ENCODE measurements at regions not wholly inside any gene's neighbourhood (a gene's known extent, or its start where the extent isn't known, plus 50 kb on each side); places are given as distances from the start of the nearest gene placed in this dataset.

DNA sequence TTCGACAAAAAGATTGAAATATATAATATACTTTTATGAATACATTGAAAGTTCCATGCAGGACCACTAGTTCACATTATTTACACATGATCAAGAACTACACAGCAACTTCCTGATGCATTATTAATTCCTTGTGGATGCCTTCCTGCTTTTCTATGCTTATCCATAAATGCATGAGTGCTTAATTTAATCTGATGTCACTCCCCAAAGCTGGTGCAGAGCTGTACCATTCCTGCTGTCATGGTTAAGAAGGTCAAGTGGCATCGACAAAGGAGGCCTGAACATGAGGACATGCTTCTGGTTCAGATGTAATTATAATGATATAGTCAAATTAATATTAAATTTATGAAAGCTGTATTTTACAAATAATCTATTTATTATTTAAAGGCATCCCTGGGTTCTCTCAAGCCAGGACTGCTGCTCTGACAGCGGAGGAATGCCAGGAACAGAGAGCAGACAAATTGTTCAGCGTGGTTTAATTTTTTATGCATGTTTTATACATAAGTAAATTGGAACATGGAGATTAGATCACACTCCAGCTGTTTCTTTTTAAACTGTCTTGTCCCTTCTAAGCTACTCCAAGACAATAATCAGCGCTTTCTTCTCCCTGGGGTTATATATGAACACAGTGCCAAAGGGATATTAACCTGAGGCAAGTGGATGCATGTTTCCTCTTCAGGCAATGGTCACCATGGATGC, 307.3 kb upstream of the CNTNAP5 start:
- Histone ChIP-seq H3K4me1 (no peaks in the 10 kb centered on the region), H3K27ac (no peak overlapping the region), H3K4me3 (no peak overlapping the region), H3K27me3 (no peaks in the 10 kb centered on the region), H3K36me3 (no peaks in the 10 kb centered on the region), H3K9me3 (no peaks in the 10 kb centered on the region)
- intact Hi-C loops (cut with DNase I), result no loop called here
- no peak for ATAC-seq
- TF ChIP-seq, protein P1, sequence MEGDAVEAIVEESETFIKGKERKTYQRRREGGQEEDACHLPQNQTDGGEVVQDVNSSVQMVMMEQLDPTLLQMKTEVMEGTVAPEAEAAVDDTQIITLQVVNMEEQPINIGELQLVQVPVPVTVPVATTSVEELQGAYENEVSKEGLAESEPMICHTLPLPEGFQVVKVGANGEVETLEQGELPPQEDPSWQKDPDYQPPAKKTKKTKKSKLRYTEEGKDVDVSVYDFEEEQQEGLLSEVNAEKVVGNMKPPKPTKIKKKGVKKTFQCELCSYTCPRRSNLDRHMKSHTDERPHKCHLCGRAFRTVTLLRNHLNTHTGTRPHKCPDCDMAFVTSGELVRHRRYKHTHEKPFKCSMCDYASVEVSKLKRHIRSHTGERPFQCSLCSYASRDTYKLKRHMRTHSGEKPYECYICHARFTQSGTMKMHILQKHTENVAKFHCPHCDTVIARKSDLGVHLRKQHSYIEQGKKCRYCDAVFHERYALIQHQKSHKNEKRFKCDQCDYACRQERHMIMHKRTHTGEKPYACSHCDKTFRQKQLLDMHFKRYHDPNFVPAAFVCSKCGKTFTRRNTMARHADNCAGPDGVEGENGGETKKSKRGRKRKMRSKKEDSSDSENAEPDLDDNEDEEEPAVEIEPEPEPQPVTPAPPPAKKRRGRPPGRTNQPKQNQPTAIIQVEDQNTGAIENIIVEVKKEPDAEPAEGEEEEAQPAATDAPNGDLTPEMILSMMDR (IDR thresholded peaks at IDR 0.05), result no peak
- no peak for DNase-seq

DNA sequence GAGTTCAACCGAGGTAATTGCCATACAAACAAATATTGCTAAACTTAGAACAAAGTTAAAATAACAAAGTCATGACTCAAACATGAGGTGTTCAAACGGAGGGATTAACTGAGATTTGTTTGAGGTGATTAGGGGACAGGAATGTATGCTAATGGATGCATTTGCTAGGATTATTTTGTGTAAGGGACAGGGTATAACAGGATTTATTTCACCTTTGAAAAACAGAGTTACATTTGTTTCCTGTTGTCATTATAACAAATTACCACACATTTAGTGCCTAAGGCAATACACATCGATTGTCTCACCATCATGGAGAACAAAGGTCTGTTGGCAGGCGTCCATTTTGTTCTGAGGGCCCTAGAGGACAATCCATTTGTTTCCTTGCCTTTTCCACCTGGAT, 304.3 kb upstream of the CNTNAP5 start:
- H3K27me3 ChIP-seq, result no peaks in the 10 kb centered on the region
- DNase-seq (no peak), ATAC-seq (no peak)
- no peak overlapping the region for H3K4me3 ChIP-seq
- H3K27ac ChIP-seq, result no peak overlapping the region
- H3K9me3 ChIP-seq, result no peaks in the 10 kb centered on the region
- no peaks in the 10 kb centered on the region for H3K36me3 ChIP-seq
- TF ChIP-seq, protein P1 (IDR thresholded peaks at IDR 0.05), result no peak
- no peaks in the 10 kb centered on the region for H3K4me1 ChIP-seq
- intact Hi-C loops (cut with DNase I), result no loop called here

DNA sequence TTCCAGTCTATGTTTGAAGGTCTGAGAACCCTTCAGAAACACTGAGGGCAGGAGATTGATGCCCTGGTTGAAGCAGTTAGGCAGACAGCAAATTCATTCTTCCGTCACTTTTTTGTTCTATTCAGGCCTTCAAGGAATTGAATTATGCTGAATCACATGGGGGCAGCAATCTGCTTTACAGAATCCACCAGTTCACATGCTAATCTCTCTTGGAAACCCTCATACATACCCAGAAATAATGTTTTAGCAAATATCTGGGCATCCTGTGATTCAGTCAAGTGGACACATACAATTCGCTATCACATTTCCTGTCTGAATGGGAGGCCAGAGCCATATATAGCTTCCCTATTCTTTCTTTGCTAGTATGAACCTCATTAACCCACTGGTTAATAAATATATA, 301.4 kb upstream of the CNTNAP5 start:
- Histone ChIP-seq H3K27ac (no peak overlapping the region), H3K9me3 (no peaks in the 10 kb centered on the region), H3K27me3 (no peaks in the 10 kb centered on the region), H3K4me3 (no peak overlapping the region), H3K4me1 (no peaks in the 10 kb centered on the region), H3K36me3 (no peaks in the 10 kb centered on the region)
- ATAC-seq (no peak), DNase-seq (no peak)
- intact Hi-C loops (cut with DNase I), result no loop called here
- TF ChIP-seq, protein P1 (IDR thresholded peaks at IDR 0.05), result no peak

DNA sequence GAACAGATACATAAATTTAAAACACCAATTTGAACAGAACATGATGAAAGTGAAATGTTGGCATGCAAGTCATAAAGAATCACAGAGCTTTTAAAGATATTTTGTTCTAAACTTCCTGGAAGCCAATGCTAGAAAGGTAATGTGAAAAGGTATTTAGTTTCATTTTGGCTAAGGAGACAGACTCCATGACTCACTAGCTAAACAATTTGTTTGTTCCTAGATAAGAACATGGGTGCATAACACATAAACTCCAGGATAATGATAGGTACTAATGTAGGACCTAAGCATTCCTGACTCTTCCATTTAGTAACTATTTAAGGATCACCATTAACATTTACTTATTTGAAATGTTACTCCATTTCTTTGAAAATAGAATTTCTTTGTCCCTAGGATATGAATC, 292.5 kb upstream of the CNTNAP5 start:
- ATAC-seq, result peak; percentile 52

DNA sequence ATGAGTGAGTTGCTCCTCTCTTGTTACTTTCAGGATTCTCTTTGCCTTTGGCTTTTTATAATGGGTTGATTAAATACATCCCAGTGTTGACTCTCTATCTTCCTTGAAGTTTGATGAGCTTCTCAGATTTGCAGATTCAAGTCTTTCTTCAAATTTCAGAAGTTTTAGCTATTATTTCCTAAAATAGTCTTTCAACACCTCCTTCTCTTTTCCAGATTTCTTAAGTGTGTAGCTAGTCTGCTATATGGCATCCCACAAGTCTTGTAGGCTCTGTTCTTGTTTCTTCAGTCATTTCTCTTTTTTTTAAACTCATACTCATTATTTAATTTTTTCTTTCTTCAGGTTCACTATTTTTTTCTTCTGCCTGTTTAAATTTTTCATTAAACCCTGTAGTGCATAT, 287.7 kb upstream of the CNTNAP5 start:
- H3K4me3 ChIP-seq, result no peak overlapping the region
- TF ChIP-seq, protein P1 (IDR thresholded peaks at IDR 0.05), result no peak
- no peaks in the 10 kb centered on the region for H3K9me3 ChIP-seq
- no peaks in the 10 kb centered on the region for H3K36me3 ChIP-seq
- DNase-seq, result no peak
- ATAC-seq, result no peak
- H3K4me1 ChIP-seq, result no peaks in the 10 kb centered on the region
- H3K27ac ChIP-seq, result no peak overlapping the region
- intact Hi-C loops (cut with DNase I), result no loop called here
- no peaks in the 10 kb centered on the region for H3K27me3 ChIP-seq

More for the DNA sequence above, 292.5 kb upstream of the CNTNAP5 start:
- intact Hi-C loops (cut with DNase I), result no loop called here
- TF ChIP-seq, protein P1 (IDR thresholded peaks at IDR 0.05), result no peak
- H3K4me1 ChIP-seq, result no peaks in the 10 kb centered on the region
- no peaks in the 10 kb centered on the region for H3K27me3 ChIP-seq
- H3K4me3 ChIP-seq, result no peak overlapping the region
- no peaks in the 10 kb centered on the region for H3K36me3 ChIP-seq
- no peak for DNase-seq
- H3K9me3 ChIP-seq, result no peaks in the 10 kb centered on the region
- no peak overlapping the region for H3K27ac ChIP-seq

DNA sequence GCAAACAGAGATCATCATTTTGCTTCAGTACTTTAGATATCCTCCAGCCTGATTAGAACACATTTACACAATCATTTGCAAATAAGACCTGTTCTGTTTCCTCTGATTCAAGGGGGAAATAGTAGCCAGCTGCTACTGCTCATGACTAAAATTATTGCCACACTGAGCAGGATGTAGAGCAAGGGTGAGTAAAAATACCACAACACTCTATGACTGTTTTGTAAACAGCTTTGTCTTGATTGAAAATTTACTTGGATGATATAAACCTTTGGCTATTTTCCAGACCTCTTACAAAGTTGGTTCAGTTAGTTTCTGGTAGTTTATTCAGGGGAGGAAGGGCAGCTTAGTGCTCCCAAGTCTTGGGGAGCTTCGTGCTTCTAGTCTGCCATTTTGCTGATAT, 286.4 kb upstream of the CNTNAP5 start:
- intact Hi-C loops (cut with DNase I), result no loop called here
- peak; percentile 72 for ATAC-seq
- DNase-seq, result no peak

More for the DNA sequence above, 286.4 kb upstream of the CNTNAP5 start:
- Histone ChIP-seq H3K27me3 (no peaks in the 10 kb centered on the region), H3K27ac (no peak overlapping the region), H3K9me3 (no peaks in the 10 kb centered on the region), H3K4me1 (no peaks in the 10 kb centered on the region), H3K4me3 (no peak overlapping the region), H3K36me3 (no peaks in the 10 kb centered on the region)
- TF ChIP-seq, protein P1 (IDR thresholded peaks at IDR 0.05), result no peak
